IPS-NIHi7 (cell line): ENCODE measurements at regions not wholly inside any gene's neighbourhood (a gene's known extent, or its start where the extent isn't known, plus 50 kb on each side); places are given as distances from the start of the nearest gene placed in this dataset.

Experiments used
- DNase-seq: peaks from one replicate; pipeline ENCODE4 v3.0.0; 2012; ENCODE audit warnings: mixed read lengths; ENCODE audit errors: extremely low spot score

- no peak for DNase-seq
These were observed 142.2 kb downstream of the ABCA8 start for GRCh38 chr17:68812876-68813584.

- no peak for DNase-seq
These were observed 146.0 kb downstream of the ABCA8 start for GRCh38 chr17:68809148-68809547.

GRCh38 chr17:68807998-68808772 lies 147.0 kb downstream of the ABCA8 start:
- DNase-seq, result no peak

GRCh38 chr17:68805609-68806008 lies 149.6 kb downstream of the ABCA8 start:
- DNase-seq, result no peak

- no peak for DNase-seq
These were observed 150.2 kb downstream of the ABCA8 start for GRCh38 chr17:68804777-68805520.

- DNase-seq, result no peak
These were observed 151.8 kb downstream of the ABCA8 start for GRCh38 chr17:68803164-68803929.

GRCh38 chr17:68801335-68802247 lies 153.6 kb downstream of the ABCA8 start:
- no peak for DNase-seq

- no peak for DNase-seq
These were observed 154.4 kb downstream of the ABCA8 start for GRCh38 chr17:68800751-68801150.

GRCh38 chr17:68794636-68795434 lies 160.4 kb downstream of the ABCA8 start:
- no peak for DNase-seq

- no peak for DNase-seq
These were observed 162.3 kb downstream of the ABCA8 start for GRCh38 chr17:68792873-68793272.

GRCh38 chr17:68792042-68792685 lies 163.0 kb downstream of the ABCA8 start:
- DNase-seq, result no peak

GRCh38 chr17:68790931-68791330 lies 164.3 kb downstream of the ABCA8 start:
- DNase-seq, result no peak

- DNase-seq, result no peak
These were observed 164.7 kb downstream of the ABCA8 start for GRCh38 chr17:68790492-68790891.

- DNase-seq, result no peak
These were observed 165.8 kb downstream of the ABCA8 start for GRCh38 chr17:68789203-68789962.

- no peak for DNase-seq
These were observed 169.4 kb downstream of the ABCA8 start for GRCh38 chr17:68785565-68786486.

GRCh38 chr17:68784431-68784830 lies 170.8 kb downstream of the ABCA8 start:
- DNase-seq, result no peak

- no peak for DNase-seq
These were observed 171.3 kb downstream of the ABCA8 start for GRCh38 chr17:68783861-68784260.

- DNase-seq, result no peak
These were observed 172.4 kb downstream of the ABCA8 start for GRCh38 chr17:68782789-68783188.
